Loucy (cell line): ENCODE measurements at regions not wholly inside any gene's neighbourhood (a gene's known extent, or its start where the extent isn't known, plus 50 kb on each side); places are given as distances from the start of the nearest gene placed in this dataset.
A peak's percentile ranks its signal among the peaks of the same experiment; 100 is the strongest.

Experiments
- H2AFZ ChIP-seq: fragments of 200-600 bp; sonication (generic); 2 replicates; pipeline ENCODE4 v1.6.0; 2016; ENCODE audit warnings: antibody characterized with exemption, mild to moderate bottlenecking, low read length, moderate library complexity
- H3F3A ChIP-seq: fragments of 200-600 bp; 2 replicates; pipeline ENCODE4 v1.6.0; 2016; ENCODE audit warnings: antibody characterized with exemption, low read depth, mild to moderate bottlenecking
- H3K27me3 ChIP-seq: fragments of 200-600 bp; sonication (generic); 2 replicates; pipeline ENCODE4 v1.6.1; 2014; ENCODE audit warnings: low read length, mild to moderate bottlenecking; ENCODE audit not compliant: insufficient read depth, poor library complexity, severe bottlenecking
- H3K36me3 ChIP-seq: fragments of 200-600 bp; sonication (generic); 2 replicates; pipeline ENCODE4 v1.6.1; 2016; ENCODE audit warnings: low read length; ENCODE audit not compliant: insufficient read depth
- H3K4me1 ChIP-seq: fragments of 200-600 bp; sonication (generic); 2 replicates; pipeline ENCODE4 v1.5.1; 2014; ENCODE audit warnings: low read length, mild to moderate bottlenecking; ENCODE audit not compliant: insufficient read depth, poor library complexity, severe bottlenecking
- H3K4me2 ChIP-seq: fragments of 200-600 bp; sonication (generic); 2 replicates; pipeline ENCODE4 v1.6.0; 2014; ENCODE audit warnings: antibody characterized with exemption, low read length, low read depth, mild to moderate bottlenecking; ENCODE audit not compliant: poor library complexity, severe bottlenecking
- H3K4me3 ChIP-seq: fragments of 200-600 bp; sonication (generic); 2 replicates; pipeline ENCODE4 v1.5.1; 2014; ENCODE audit warnings: low read length, mild to moderate bottlenecking, mixed read lengths; ENCODE audit not compliant: poor library complexity, severe bottlenecking
- H3K79me2 ChIP-seq: fragments of 200-600 bp; sonication (generic); 2 replicates; pipeline ENCODE4 v1.6.1; 2014; ENCODE audit warnings: low read length; ENCODE audit not compliant: insufficient read depth
- H3K9ac ChIP-seq: fragments of 200-600 bp; sonication (generic); 2 replicates; pipeline ENCODE4 v1.6.0; 2014; ENCODE audit warnings: mild to moderate bottlenecking, low read depth, low read length, moderate library complexity; ENCODE audit not compliant: poor library complexity, severe bottlenecking
- H3K9me2 ChIP-seq: fragments of 200-600 bp; sonication (generic); replicated peaks from 2 replicates; pipeline ENCODE4 v1.6.1; 2016; ENCODE audit warnings: low read depth, low read length, mixed read lengths
- H3K9me3 ChIP-seq: fragments of 200-600 bp; sonication (generic); 2 replicates; pipeline ENCODE4 v1.6.1; 2014; ENCODE audit warnings: mild to moderate bottlenecking, antibody characterized with exemption, low read length, low read depth; ENCODE audit not compliant: insufficient read depth
- H4K20me1 ChIP-seq: fragments of 200-600 bp; sonication (generic); 2 replicates; pipeline ENCODE4 v1.6.0; 2014; ENCODE audit warnings: antibody characterized with exemption, low read length, mild to moderate bottlenecking; ENCODE audit not compliant: insufficient read depth, poor library complexity, severe bottlenecking
- EZH2phosphoT487 ChIP-seq: fragments of 200-600 bp; IDR thresholded peaks from 2 replicates; pipeline ENCODE4 v1.6.1; 2018; ENCODE audit warnings: antibody characterized with exemption, mild to moderate bottlenecking, moderate library complexity, borderline replicate concordance
- TF ChIP-seq, protein P1 (sequence below): fragments of 200-600 bp; sonication (generic); conservative IDR thresholded peaks from 2 replicates; pipeline ENCODE4 v1.5.1; 2014; ENCODE audit warnings: mild to moderate bottlenecking, antibody characterized with exemption, low read length

DNA sequence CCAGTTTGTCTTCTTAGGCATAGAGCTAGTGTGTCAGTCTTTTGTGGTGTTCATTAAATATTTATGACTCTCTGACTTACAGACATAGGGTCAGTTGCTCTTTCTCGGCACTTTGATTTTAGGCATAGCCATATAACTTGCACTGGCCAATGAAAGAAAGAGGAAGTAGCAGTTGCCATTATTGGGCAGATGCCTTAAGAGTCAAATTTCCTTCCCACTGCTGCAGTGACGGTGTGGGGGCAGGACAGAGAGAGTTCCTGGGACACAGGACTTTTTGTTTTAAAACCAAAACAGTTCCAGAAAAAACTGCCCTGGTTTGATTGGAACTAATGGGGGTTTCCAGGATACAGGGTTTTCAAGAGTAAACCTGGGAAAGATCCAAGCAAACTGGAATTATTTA, 60.2 kb upstream of the PHF14 start:
- no peaks in the 10 kb centered on the region for H4K20me1 ChIP-seq
- H3K4me3 ChIP-seq = no peak overlapping the region
- TF ChIP-seq, protein P1, sequence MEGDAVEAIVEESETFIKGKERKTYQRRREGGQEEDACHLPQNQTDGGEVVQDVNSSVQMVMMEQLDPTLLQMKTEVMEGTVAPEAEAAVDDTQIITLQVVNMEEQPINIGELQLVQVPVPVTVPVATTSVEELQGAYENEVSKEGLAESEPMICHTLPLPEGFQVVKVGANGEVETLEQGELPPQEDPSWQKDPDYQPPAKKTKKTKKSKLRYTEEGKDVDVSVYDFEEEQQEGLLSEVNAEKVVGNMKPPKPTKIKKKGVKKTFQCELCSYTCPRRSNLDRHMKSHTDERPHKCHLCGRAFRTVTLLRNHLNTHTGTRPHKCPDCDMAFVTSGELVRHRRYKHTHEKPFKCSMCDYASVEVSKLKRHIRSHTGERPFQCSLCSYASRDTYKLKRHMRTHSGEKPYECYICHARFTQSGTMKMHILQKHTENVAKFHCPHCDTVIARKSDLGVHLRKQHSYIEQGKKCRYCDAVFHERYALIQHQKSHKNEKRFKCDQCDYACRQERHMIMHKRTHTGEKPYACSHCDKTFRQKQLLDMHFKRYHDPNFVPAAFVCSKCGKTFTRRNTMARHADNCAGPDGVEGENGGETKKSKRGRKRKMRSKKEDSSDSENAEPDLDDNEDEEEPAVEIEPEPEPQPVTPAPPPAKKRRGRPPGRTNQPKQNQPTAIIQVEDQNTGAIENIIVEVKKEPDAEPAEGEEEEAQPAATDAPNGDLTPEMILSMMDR = no peak
- no peak for TF ChIP-seq EZH2phosphoT487
- peaks cover 4% of the 10 kb centered on the region for H3K4me1 ChIP-seq
- H3K79me2 ChIP-seq = no peaks in the 10 kb centered on the region
- H3K9ac ChIP-seq = no peak overlapping the region
- no peak overlapping the region for H2AFZ ChIP-seq
- H3K4me2 ChIP-seq = no peak overlapping the region
- H3F3A ChIP-seq = no peaks in the 10 kb centered on the region
- no peaks in the 10 kb centered on the region for H3K9me2 ChIP-seq
- peaks cover 15% of the 10 kb centered on the region; the same call in 1 of the 2 replicates for H3K9me3 ChIP-seq
- no peaks in the 10 kb centered on the region for H3K36me3 ChIP-seq
- no peaks in the 10 kb centered on the region for H3K27me3 ChIP-seq

DNA sequence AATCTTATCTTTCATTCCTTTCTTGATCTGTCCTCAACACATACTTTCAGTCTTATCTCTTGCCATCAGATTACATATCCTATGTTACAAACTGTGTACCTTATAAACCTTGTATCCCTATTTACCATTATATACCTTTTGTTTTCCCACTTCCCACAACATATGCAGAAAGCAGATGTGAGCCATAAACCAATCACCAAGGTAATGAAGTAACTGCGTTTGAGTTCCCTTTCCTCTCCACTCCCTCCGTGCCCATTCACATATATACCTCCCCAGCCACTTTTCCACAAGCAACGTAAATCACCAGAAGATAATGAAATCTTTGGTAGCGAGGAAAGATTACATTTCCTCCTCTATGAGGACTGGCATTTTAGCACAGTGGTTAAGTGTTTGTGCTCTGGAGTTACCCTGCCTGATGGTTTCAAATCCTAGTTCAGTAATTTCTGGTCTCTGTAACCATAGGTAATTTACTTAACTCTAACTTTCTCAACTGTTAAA, 55.5 kb upstream of the PHF14 start:
- Histone ChIP-seq H3K79me2 (no peaks in the 10 kb centered on the region), H2AFZ (peak overlapping the region; percentile 39; the same call in 1 of the 2 replicates), H3K9ac (no peak overlapping the region), H3K4me1 (peaks cover 14% of the 10 kb centered on the region), H3K9me2 (no peaks in the 10 kb centered on the region), H4K20me1 (no peaks in the 10 kb centered on the region), H3K36me3 (no peaks in the 10 kb centered on the region), H3K9me3 (no peaks in the 10 kb centered on the region), H3F3A (no peaks in the 10 kb centered on the region), H3K4me3 (no peak overlapping the region), H3K4me2 (no peak overlapping the region), H3K27me3 (no peaks in the 10 kb centered on the region)
- TF ChIP-seq, protein P1 = no peak
- no peak for TF ChIP-seq EZH2phosphoT487

DNA sequence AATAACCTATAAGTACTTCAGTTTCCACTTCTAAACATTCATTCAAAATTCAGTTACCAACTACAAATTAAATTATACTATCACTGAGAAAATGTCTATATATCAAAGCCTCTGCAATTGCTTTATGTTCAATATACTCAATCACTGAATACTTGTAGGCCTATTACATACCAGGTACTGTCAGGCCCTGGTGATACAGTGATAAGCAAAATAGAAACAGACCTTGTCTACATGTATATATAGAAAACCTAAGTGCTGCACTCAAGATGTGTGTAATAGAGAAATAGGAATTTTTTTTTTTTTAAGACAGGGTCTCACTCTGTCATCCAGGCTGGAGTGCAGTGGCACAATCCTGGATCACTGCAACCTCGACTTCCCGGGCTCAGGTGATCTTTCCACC, 53.7 kb upstream of the PHF14 start:
- no peak overlapping the region for H3K4me3 ChIP-seq
- H3K9me3 ChIP-seq = no peaks in the 10 kb centered on the region
- no peaks in the 10 kb centered on the region for H3K79me2 ChIP-seq
- H3K36me3 ChIP-seq = no peaks in the 10 kb centered on the region
- H2AFZ ChIP-seq = no peak overlapping the region
- H3K4me1 ChIP-seq = peaks cover 14% of the 10 kb centered on the region
- no peak overlapping the region for H3K4me2 ChIP-seq
- H3K9ac ChIP-seq = no peak overlapping the region
- TF ChIP-seq, protein P1 = no peak
- no peak for TF ChIP-seq EZH2phosphoT487
- no peaks in the 10 kb centered on the region for H3K9me2 ChIP-seq
- no peaks in the 10 kb centered on the region for H3K27me3 ChIP-seq
- H3F3A ChIP-seq = no peaks in the 10 kb centered on the region
- no peaks in the 10 kb centered on the region for H4K20me1 ChIP-seq
